HEK293 (cell line): ENCODE measurements at regions not wholly inside any gene's neighbourhood (a gene's known extent, or its start where the extent isn't known, plus 50 kb on each side); places are given as distances from the start of the nearest gene placed in this dataset.

Experiments used
- CTCF ChIA-PET: fragments of 350-600 bp; formaldehyde crosslinking; extraction: SDS; loops from one replicate; lab custom pipeline; 2021; ENCODE audit warnings: antibody characterized with exemption; lab: Yijun Ruan, JAX
- POLR2A ChIA-PET: fragments of 300-600 bp; formaldehyde crosslinking; extraction: SDS; loops from one replicate; lab custom pipeline; 2020; ENCODE audit warnings: antibody characterized with exemption, inconsistent platforms; lab: Yijun Ruan, JAX
- H3K27ac ChIP-seq: fragments of 200-500 bp; sonication (Bioruptor generic); 2 replicates; pipeline ENCODE4 v1.5.1; 2014; ENCODE audit warnings: low read depth, low read length, control low read depth, inconsistent platforms; ENCODE audit errors: extremely low read depth
- H3K36me3 ChIP-seq, 2 experiments: fragments of 200-500 bp in 1 of 2; sonication (Bioruptor generic) in 1 of 2; 1 replicate in 1 of 2; 2 replicates in 1 of 2; pipeline ENCODE4 v1.5.1; 2014 to 2017; ENCODE audit warnings: inconsistent platforms in 2 of 2, low read length in 2 of 2; ENCODE audit not compliant: control insufficient read depth in 2 of 2, insufficient read depth in 1 of 2
- H3K4me1 ChIP-seq: fragments of 200-500 bp; sonication (Bioruptor generic); 2 replicates; pipeline ENCODE4 v1.5.1; 2014; ENCODE audit warnings: mild to moderate bottlenecking, low read length, inconsistent platforms; ENCODE audit not compliant: control insufficient read depth, insufficient read depth
- H3K4me3 ChIP-seq: 2 replicates; pipeline ENCODE4 v1.5.1; 2011; ENCODE audit warnings: low read depth, mild to moderate bottlenecking, control low read depth, low read length, moderate library complexity
- H3K9me3 ChIP-seq: fragments of 200-500 bp; sonication (Bioruptor generic); 2 replicates; pipeline ENCODE4 v1.5.1; 2014; ENCODE audit warnings: low read depth, low read length, inconsistent platforms; ENCODE audit not compliant: control insufficient read depth, insufficient read depth
- CTCF ChIP-seq: fragments of 450-650 bp; formaldehyde crosslinking; IDR thresholded peaks from 2 replicates; pipeline ENCODE4 v1.5.1; 2016; ENCODE audit warnings: missing biosample characterization, missing genetic modification characterization
- PBX3 ChIP-seq: sonication (generic); formaldehyde crosslinking; IDR thresholded peaks from 2 replicates; pipeline ENCODE4 v1.8.1; 2022; ENCODE audit warnings: mild to moderate bottlenecking, moderate library complexity, missing genetic modification reagents
- PRDM4 ChIP-seq: fragments of 450-650 bp; formaldehyde crosslinking; IDR thresholded peaks from 2 replicates; pipeline ENCODE4 v1.5.1; 2017; ENCODE audit warnings: missing biosample characterization, missing genetic modification characterization
- SCRT1 ChIP-seq: fragments of 450-650 bp; formaldehyde crosslinking; IDR thresholded peaks from 2 replicates; pipeline ENCODE4 v1.5.1; 2016; ENCODE audit warnings: missing biosample characterization, missing genetic modification characterization, borderline replicate concordance
- TRIM28 ChIP-seq: IDR thresholded peaks from 2 replicates; pipeline ENCODE4 v1.6.1; 2011; ENCODE audit warnings: low read length, control low read depth, borderline replicate concordance
- ZBTB1 ChIP-seq: fragments of 450-650 bp; formaldehyde crosslinking; IDR thresholded peaks from 2 replicates; pipeline ENCODE4 v1.5.1; 2016; ENCODE audit warnings: missing biosample characterization, missing genetic modification characterization
- ZBTB21 ChIP-seq: fragments of 450-650 bp; formaldehyde crosslinking; IDR thresholded peaks from 2 replicates; pipeline ENCODE4 v1.5.1; 2017; ENCODE audit warnings: missing biosample characterization, missing genetic modification characterization
- ZBTB6 ChIP-seq: fragments of 450-650 bp; formaldehyde crosslinking; IDR thresholded peaks from 2 replicates; pipeline ENCODE4 v1.5.1; 2017; ENCODE audit warnings: missing biosample characterization, missing genetic modification characterization
- ZBTB7A ChIP-seq: fragments of 450-650 bp; formaldehyde crosslinking; IDR thresholded peaks from 2 replicates; pipeline ENCODE4 v1.5.1; 2016; ENCODE audit warnings: low read depth, missing biosample characterization, missing genetic modification characterization
- ZNF121 ChIP-seq: fragments of 450-650 bp; formaldehyde crosslinking; IDR thresholded peaks from 2 replicates; pipeline ENCODE4 v1.5.1; 2016; ENCODE audit warnings: missing biosample characterization, missing genetic modification characterization
- ZNF132 ChIP-seq: fragments of 450-650 bp; formaldehyde crosslinking; IDR thresholded peaks from 2 replicates; pipeline ENCODE4 v1.5.1; 2017; ENCODE audit warnings: missing biosample characterization, missing genetic modification characterization, borderline replicate concordance
- ZNF157 ChIP-seq: fragments of 450-650 bp; formaldehyde crosslinking; IDR thresholded peaks from 2 replicates; pipeline ENCODE4 v1.5.1; 2016; ENCODE audit warnings: missing biosample characterization, missing genetic modification characterization
- ZNF175 ChIP-seq: fragments of 450-650 bp; formaldehyde crosslinking; IDR thresholded peaks from 2 replicates; pipeline ENCODE4 v1.5.1; 2016; ENCODE audit warnings: missing biosample characterization, missing genetic modification characterization
- ZNF280D ChIP-seq: fragments of 450-650 bp; formaldehyde crosslinking; IDR thresholded peaks from 2 replicates; pipeline ENCODE4 v1.5.1; 2016; ENCODE audit warnings: missing biosample characterization, missing genetic modification characterization
- ZNF311 ChIP-seq: fragments of 450-650 bp; formaldehyde crosslinking; IDR thresholded peaks from 2 replicates; pipeline ENCODE4 v1.5.1; 2017; ENCODE audit warnings: missing biosample characterization, missing genetic modification characterization, borderline replicate concordance
- ZNF423 ChIP-seq: fragments of 450-650 bp; formaldehyde crosslinking; IDR thresholded peaks from 2 replicates; pipeline ENCODE4 v1.5.1; 2016; ENCODE audit warnings: missing biosample characterization, missing genetic modification characterization
- ZNF529 ChIP-seq: fragments of 450-650 bp; formaldehyde crosslinking; IDR thresholded peaks from 2 replicates; pipeline ENCODE4 v1.5.1; 2017; ENCODE audit warnings: missing genetic modification characterization, missing biosample characterization; ENCODE audit not compliant: insufficient replicate concordance
- ZNF571 ChIP-seq: fragments of 450-650 bp; formaldehyde crosslinking; IDR thresholded peaks from 2 replicates; pipeline ENCODE4 v1.5.0; 2017; ENCODE audit warnings: missing biosample characterization, missing genetic modification characterization
- ZNF596 ChIP-seq: fragments of 450-650 bp; IDR thresholded peaks from 2 replicates; pipeline ENCODE4 v1.5.0; 2018; ENCODE audit warnings: missing biosample characterization, mild to moderate bottlenecking, missing genetic modification characterization, moderate library complexity
- ZNF600 ChIP-seq: fragments of 450-650 bp; formaldehyde crosslinking; IDR thresholded peaks from 2 replicates; pipeline ENCODE4 v1.5.1; 2016; ENCODE audit warnings: missing biosample characterization, missing genetic modification characterization
- ZNF677 ChIP-seq: fragments of 450-650 bp; IDR thresholded peaks from 2 replicates; pipeline ENCODE4 v1.5.0; 2018; ENCODE audit warnings: missing biosample characterization, mild to moderate bottlenecking, missing genetic modification characterization, moderate library complexity

GRCh38 chr20:56072165-56072564, 66.8 kb upstream of the CBLN4 start (continued):
- TF ChIP-seq CTCF = no peak

- TF ChIP-seq ZNF571 (tag by site-specific recombination) = no peak
- TF ChIP-seq ZNF280D (tag by site-specific recombination) = no peak
- no peaks in the 10 kb centered on the region for H3K36me3 ChIP-seq
- ChIA-PET CTCF (no interaction called here), POLR2A (no interaction called here)
- no peaks in the 10 kb centered on the region for H3K4me1 ChIP-seq
- no peak overlapping the region for H3K4me3 ChIP-seq
- H3K27ac ChIP-seq = no peak overlapping the region
- no peaks in the 10 kb centered on the region for H3K9me3 ChIP-seq
Measured at GRCh38 chr20:56088375-56088774, 83.1 kb upstream of the CBLN4 start.

- TF ChIP-seq PBX3 (CRISPR knock-in tag) (no peak), ZBTB1 (tag by site-specific recombination) (no peak), PRDM4 (no peak), ZNF423 (tag by site-specific recombination) (no peak)
- ChIA-PET CTCF (no interaction called here), POLR2A (no interaction called here)
- no peaks in the 10 kb centered on the region for H3K4me1 ChIP-seq
- no peak overlapping the region for H3K4me3 ChIP-seq
- H3K27ac ChIP-seq = no peak overlapping the region
- no peaks in the 10 kb centered on the region for H3K36me3 ChIP-seq
- no peaks in the 10 kb centered on the region for H3K9me3 ChIP-seq
Measured at GRCh38 chr20:56091628-56092234, 86.4 kb upstream of the CBLN4 start.

GRCh38 chr20:56094228-56094627, 88.9 kb upstream of the CBLN4 start:
- ChIA-PET CTCF (no interaction called here), POLR2A (no interaction called here)
- no peak overlapping the region for H3K4me3 ChIP-seq
- no peak overlapping the region for H3K27ac ChIP-seq
- H3K4me1 ChIP-seq = no peaks in the 10 kb centered on the region
- H3K9me3 ChIP-seq = no peaks in the 10 kb centered on the region
- no peaks in the 10 kb centered on the region for H3K36me3 ChIP-seq
- TF ChIP-seq TRIM28 (no peak), ZNF132 (tag by site-specific recombination) (no peak), ZNF157 (tag by site-specific recombination) (no peak), ZNF121 (tag by site-specific recombination) (no peak), ZNF529 (no peak), SCRT1 (no peak), ZBTB6 (tag by site-specific recombination) (no peak), ZNF311 (tag by site-specific recombination) (no peak), ZNF600 (tag by site-specific recombination) (no peak), ZBTB7A (tag by site-specific recombination) (no peak), ZNF596 (tag by site-specific recombination) (no peak), ZNF677 (tag by site-specific recombination) (no peak), ZBTB21 (tag by site-specific recombination) (no peak), ZNF175 (tag by site-specific recombination) (no peak)
